WTC11 (cell line): ENCODE measurements at regions not wholly inside any gene's neighbourhood (a gene's known extent, or its start where the extent isn't known, plus 50 kb on each side); places are given as distances from the start of the nearest gene placed in this dataset.

Source experiments
- ATAC-seq: fragments of 200-7000 bp; cut with Tn5 transposase; 2 replicates; pipeline ENCODE4 v1.10.0; 2021; ENCODE audit warnings: mild to moderate bottlenecking, moderate library complexity
- CTCF ChIA-PET: fragments of 300-600 bp; sonication (Branson Sonifier 250); formaldehyde crosslinking; loops from one replicate; lab custom pipeline; 2021; ENCODE audit warnings: antibody characterized with exemption; lab: Charles Lee
- POLR2A ChIA-PET: fragments of 350-600 bp; sonication (Branson Sonifier 250); formaldehyde crosslinking; loops from one replicate; lab custom pipeline; 2021; ENCODE audit warnings: antibody characterized with exemption; lab: Charles Lee
- DNase-seq: peaks from one replicate; pipeline ENCODE4 v3.0.0; 2021; ENCODE audit warnings: low spot score
- H3K27ac Mint-ChIP-seq: 2 replicates; pipeline ENCODE4 v1.8.0; 2021; ENCODE audit warnings: mixed read lengths
- H3K27me3 Mint-ChIP-seq: 2 replicates; pipeline ENCODE4 v1.8.0; 2021; ENCODE audit warnings: low read depth, mild to moderate bottlenecking, moderate library complexity, mixed read lengths
- H3K36me3 Mint-ChIP-seq: 2 replicates; pipeline ENCODE4 v1.8.0; 2021; ENCODE audit warnings: mixed read lengths
- H3K4me1 Mint-ChIP-seq: 2 replicates; pipeline ENCODE4 v1.8.0; 2022; ENCODE audit warnings: mixed read lengths
- H3K4me3 Mint-ChIP-seq: 2 replicates; pipeline ENCODE4 v1.8.0; 2021; ENCODE audit warnings: mild to moderate bottlenecking, moderate library complexity, mixed read lengths
- H3K9me3 Mint-ChIP-seq: 2 replicates; pipeline ENCODE4 v1.8.0; 2021; ENCODE audit warnings: mixed read lengths
- AR ChIP-seq: fragments of 250-450 bp; sonication (Bioruptor Pico); IDR thresholded peaks from 2 replicates; pipeline ENCODE4 v1.9.0; 2021; ENCODE audit warnings: mild to moderate bottlenecking
- ATF3 ChIP-seq: sonication (generic); formaldehyde crosslinking; conservative IDR thresholded peaks from 2 replicates; pipeline ENCODE4 v1.8.1; 2022; ENCODE audit warnings: mild to moderate bottlenecking, missing genetic modification reagents
- E2F5 ChIP-seq: sonication (generic); formaldehyde crosslinking; IDR thresholded peaks from 2 replicates; pipeline ENCODE4 v1.8.1; 2022; ENCODE audit warnings: mild to moderate bottlenecking, moderate library complexity, missing genetic modification reagents
- EMX1 ChIP-seq: fragments of 250-450 bp; sonication (Bioruptor Pico); IDR thresholded peaks from 2 replicates; pipeline ENCODE4 v1.8.0; 2021; ENCODE audit warnings: mild to moderate bottlenecking
- KAT7 ChIP-seq: sonication (generic); formaldehyde crosslinking; IDR thresholded peaks from 2 replicates; pipeline ENCODE4 v1.8.1; 2023; ENCODE audit warnings: missing genetic modification reagents, mild to moderate bottlenecking, borderline replicate concordance
- NFE2L1 ChIP-seq: sonication (generic); formaldehyde crosslinking; IDR thresholded peaks from 2 replicates; pipeline ENCODE4 v1.8.1; 2023; ENCODE audit warnings: missing genetic modification reagents
- OVOL2 ChIP-seq: fragments of 250-450 bp; sonication (Bioruptor Pico); IDR thresholded peaks from 2 replicates; pipeline ENCODE4 v1.9.0; 2021; ENCODE audit warnings: mild to moderate bottlenecking, borderline replicate concordance
- PRRX2 ChIP-seq: fragments of 250-450 bp; sonication (Bioruptor Pico); IDR thresholded peaks from 2 replicates; pipeline ENCODE4 v1.8.0; 2021; ENCODE audit warnings: mild to moderate bottlenecking
- SMAD3 ChIP-seq: sonication (generic); formaldehyde crosslinking; IDR thresholded peaks from 2 replicates; pipeline ENCODE4 v1.8.0; 2022; ENCODE audit warnings: missing genetic modification reagents, mild to moderate bottlenecking, borderline replicate concordance
- SMAD4 ChIP-seq: sonication (generic); formaldehyde crosslinking; IDR thresholded peaks from 2 replicates; pipeline ENCODE4 v1.8.0; 2022; ENCODE audit warnings: mild to moderate bottlenecking, missing genetic modification reagents
- SP1 ChIP-seq: sonication (generic); formaldehyde crosslinking; conservative IDR thresholded peaks from 2 replicates; pipeline ENCODE4 v1.8.1; 2022; ENCODE audit warnings: missing genetic modification reagents
- TCF7 ChIP-seq: sonication (generic); formaldehyde crosslinking; IDR thresholded peaks from 2 replicates; pipeline ENCODE4 v1.8.0; 2022; ENCODE audit warnings: mild to moderate bottlenecking, low read depth, missing genetic modification reagents, moderate library complexity
- TP53 ChIP-seq: sonication (generic); formaldehyde crosslinking; IDR thresholded peaks from 2 replicates; pipeline ENCODE4 v1.8.1; 2023; ENCODE audit warnings: mild to moderate bottlenecking, missing genetic modification reagents
- ZNF121 ChIP-seq: sonication (generic); formaldehyde crosslinking; IDR thresholded peaks from 2 replicates; pipeline ENCODE4 v1.8.0; 2023; ENCODE audit warnings: missing genetic modification reagents
- ZNF138 ChIP-seq: sonication (generic); formaldehyde crosslinking; conservative IDR thresholded peaks from 2 replicates; pipeline ENCODE4 v1.8.1; 2022; ENCODE audit warnings: mild to moderate bottlenecking, moderate library complexity, missing genetic modification reagents
- ZNF281 ChIP-seq: sonication (generic); formaldehyde crosslinking; IDR thresholded peaks from 2 replicates; pipeline ENCODE4 v1.8.0; 2023; ENCODE audit warnings: mild to moderate bottlenecking, missing genetic modification reagents
- ZNF423 ChIP-seq: fragments of 250-450 bp; sonication (Bioruptor Pico); IDR thresholded peaks from 2 replicates; pipeline ENCODE4 v2.1.2; 2022; ENCODE audit warnings: mild to moderate bottlenecking, moderate library complexity
- ZNF532 ChIP-seq: fragments of 250-450 bp; sonication (Bioruptor Pico); IDR thresholded peaks from 2 replicates; pipeline ENCODE4 v1.9.0; 2021; ENCODE audit warnings: mild to moderate bottlenecking, borderline replicate concordance
- TF ChIP-seq, protein P1 (sequence below): sonication (generic); formaldehyde crosslinking; IDR thresholded peaks from 2 replicates; pipeline ENCODE4 v1.8.0; 2023; ENCODE audit warnings: missing genetic modification reagents
- TF ChIP-seq, protein P2 (sequence below): sonication (generic); formaldehyde crosslinking; IDR thresholded peaks from 2 replicates; pipeline ENCODE4 v1.8.0; 2022; ENCODE audit warnings: mild to moderate bottlenecking, missing genetic modification reagents
- TF ChIP-seq, protein P3 (sequence below): sonication (generic); formaldehyde crosslinking; IDR thresholded peaks from 2 replicates; pipeline ENCODE4 v1.8.1; 2023; ENCODE audit warnings: mild to moderate bottlenecking, missing genetic modification reagents

DNA sequence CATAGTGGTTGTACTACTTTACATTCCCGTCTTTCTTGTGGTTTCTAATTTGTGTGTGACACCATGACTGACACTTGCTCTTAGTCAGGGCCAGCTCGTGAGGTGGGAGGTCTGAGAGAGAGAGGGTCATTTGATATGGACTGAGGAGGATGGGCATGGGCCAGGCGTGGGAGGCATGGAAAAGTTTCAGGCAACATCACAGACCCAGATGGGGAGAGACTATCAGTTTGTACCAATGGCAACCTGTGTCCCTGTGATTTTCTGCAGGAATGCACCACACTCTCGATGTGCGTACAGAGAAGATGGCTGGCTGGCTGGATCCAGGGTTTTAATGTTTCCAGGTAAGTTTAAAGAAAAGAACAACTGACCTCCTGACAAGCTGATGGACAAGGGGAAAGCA lies 273.6 kb downstream of the CYRIA start:
- ATAC-seq (no peak), DNase-seq (no peak)
- H3K27me3 Mint-ChIP-seq: peaks cover 4% of the 10 kb centered on the region; the same call in 1 of the 2 replicates
- ChIA-PET CTCF (no interaction called here), POLR2A (no interaction called here)
- no peaks in the 10 kb centered on the region for H3K36me3 Mint-ChIP-seq
- H3K4me3 Mint-ChIP-seq: no peak overlapping the region
- H3K4me1 Mint-ChIP-seq: no peaks in the 10 kb centered on the region
- TF ChIP-seq, protein P1, sequence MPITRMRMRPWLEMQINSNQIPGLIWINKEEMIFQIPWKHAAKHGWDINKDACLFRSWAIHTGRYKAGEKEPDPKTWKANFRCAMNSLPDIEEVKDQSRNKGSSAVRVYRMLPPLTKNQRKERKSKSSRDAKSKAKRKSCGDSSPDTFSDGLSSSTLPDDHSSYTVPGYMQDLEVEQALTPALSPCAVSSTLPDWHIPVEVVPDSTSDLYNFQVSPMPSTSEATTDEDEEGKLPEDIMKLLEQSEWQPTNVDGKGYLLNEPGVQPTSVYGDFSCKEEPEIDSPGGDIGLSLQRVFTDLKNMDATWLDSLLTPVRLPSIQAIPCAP (CRISPR knock-in tag): no peak
- TF ChIP-seq TCF7 (CRISPR knock-in tag): no peak
- no peak for TF ChIP-seq E2F5 (CRISPR knock-in tag)
- TF ChIP-seq, protein P2, sequence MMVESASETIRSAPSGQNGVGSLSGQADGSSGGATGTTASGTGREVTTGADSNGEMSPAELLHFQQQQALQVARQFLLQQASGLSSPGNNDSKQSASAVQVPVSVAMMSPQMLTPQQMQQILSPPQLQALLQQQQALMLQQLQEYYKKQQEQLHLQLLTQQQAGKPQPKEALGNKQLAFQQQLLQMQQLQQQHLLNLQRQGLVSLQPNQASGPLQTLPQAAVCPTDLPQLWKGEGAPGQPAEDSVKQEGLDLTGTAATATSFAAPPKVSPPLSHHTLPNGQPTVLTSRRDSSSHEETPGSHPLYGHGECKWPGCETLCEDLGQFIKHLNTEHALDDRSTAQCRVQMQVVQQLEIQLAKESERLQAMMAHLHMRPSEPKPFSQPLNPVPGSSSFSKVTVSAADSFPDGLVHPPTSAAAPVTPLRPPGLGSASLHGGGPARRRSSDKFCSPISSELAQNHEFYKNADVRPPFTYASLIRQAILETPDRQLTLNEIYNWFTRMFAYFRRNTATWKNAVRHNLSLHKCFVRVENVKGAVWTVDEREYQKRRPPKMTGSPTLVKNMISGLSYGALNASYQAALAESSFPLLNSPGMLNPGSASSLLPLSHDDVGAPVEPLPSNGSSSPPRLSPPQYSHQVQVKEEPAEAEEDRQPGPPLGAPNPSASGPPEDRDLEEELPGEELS (CRISPR knock-in tag): no peak
- TF ChIP-seq ZNF138 (CRISPR knock-in tag): no peak
- TF ChIP-seq SMAD4 (CRISPR knock-in tag): no peak
- TF ChIP-seq AR (CRISPR knock-in tag): no peak
- H3K27ac Mint-ChIP-seq: no peak overlapping the region
- H3K9me3 Mint-ChIP-seq: peaks cover 8% of the 10 kb centered on the region

DNA sequence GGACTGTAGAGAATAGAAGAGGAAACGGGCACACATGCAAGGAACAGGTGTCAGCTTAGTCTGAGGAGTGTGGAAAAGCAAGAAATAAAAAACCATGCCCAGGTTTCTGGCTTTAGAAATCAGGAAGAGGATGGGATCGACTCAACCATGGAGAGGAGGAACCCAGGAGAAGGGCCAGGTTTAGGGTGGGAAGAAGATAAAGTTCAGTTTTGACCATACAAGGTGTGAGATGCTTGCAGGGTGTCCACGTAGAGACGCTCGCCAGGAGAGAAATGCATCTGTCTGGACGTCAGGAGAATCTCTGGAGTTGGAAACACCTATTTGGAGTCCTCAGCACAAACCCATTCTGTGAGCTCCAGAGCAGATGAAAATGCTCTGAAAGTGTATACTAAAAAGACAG lies 275.1 kb downstream of the CYRIA start:
- POLR2A ChIA-PET: no interaction called here
- peaks cover 4% of the 10 kb centered on the region; the same call in 1 of the 2 replicates for H3K27me3 Mint-ChIP-seq
- TF ChIP-seq ZNF532: no peak
- TF ChIP-seq TP53: no peak
- TF ChIP-seq NFE2L1 (CRISPR knock-in tag): no peak
- TF ChIP-seq, protein P3, sequence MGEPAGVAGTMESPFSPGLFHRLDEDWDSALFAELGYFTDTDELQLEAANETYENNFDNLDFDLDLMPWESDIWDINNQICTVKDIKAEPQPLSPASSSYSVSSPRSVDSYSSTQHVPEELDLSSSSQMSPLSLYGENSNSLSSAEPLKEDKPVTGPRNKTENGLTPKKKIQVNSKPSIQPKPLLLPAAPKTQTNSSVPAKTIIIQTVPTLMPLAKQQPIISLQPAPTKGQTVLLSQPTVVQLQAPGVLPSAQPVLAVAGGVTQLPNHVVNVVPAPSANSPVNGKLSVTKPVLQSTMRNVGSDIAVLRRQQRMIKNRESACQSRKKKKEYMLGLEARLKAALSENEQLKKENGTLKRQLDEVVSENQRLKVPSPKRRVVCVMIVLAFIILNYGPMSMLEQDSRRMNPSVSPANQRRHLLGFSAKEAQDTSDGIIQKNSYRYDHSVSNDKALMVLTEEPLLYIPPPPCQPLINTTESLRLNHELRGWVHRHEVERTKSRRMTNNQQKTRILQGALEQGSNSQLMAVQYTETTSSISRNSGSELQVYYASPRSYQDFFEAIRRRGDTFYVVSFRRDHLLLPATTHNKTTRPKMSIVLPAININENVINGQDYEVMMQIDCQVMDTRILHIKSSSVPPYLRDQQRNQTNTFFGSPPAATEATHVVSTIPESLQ (CRISPR knock-in tag): no peak
- TF ChIP-seq ZNF281 (CRISPR knock-in tag): no peak
- TF ChIP-seq SP1 (CRISPR knock-in tag): no peak
- no peak for TF ChIP-seq OVOL2
- no peak for TF ChIP-seq PRRX2 (CRISPR knock-in tag)
- TF ChIP-seq SMAD3 (CRISPR knock-in tag): no peak
- no peak for TF ChIP-seq ZNF121 (CRISPR knock-in tag)
- TF ChIP-seq ZNF423: no peak
- TF ChIP-seq ATF3 (CRISPR knock-in tag): no peak
- TF ChIP-seq KAT7 (CRISPR knock-in tag): no peak
- TF ChIP-seq EMX1: no peak

More for the DNA sequence above, 275.1 kb downstream of the CYRIA start:
- CTCF ChIA-PET: no interaction called here
- H3K9me3 Mint-ChIP-seq: peaks cover 8% of the 10 kb centered on the region
- H3K36me3 Mint-ChIP-seq: no peaks in the 10 kb centered on the region
- no peak overlapping the region for H3K27ac Mint-ChIP-seq
- ATAC-seq (no peak), DNase-seq (no peak)
- H3K4me3 Mint-ChIP-seq: no peak overlapping the region
- H3K4me1 Mint-ChIP-seq: no peaks in the 10 kb centered on the region
